CD8-positive, alpha-beta memory T cell (primary cell): ENCODE measurements at regions not wholly inside any gene's neighbourhood (a gene's known extent, or its start where the extent isn't known, plus 50 kb on each side); places are given as distances from the start of the nearest gene placed in this dataset.
A peak's percentile ranks its signal among the peaks of the same experiment; 100 is the strongest.
"Not testable (repeated sequence)": the region's sequence is repeated elsewhere in the genome, so short reads cannot be mapped to it uniquely, and the experiment has no call there.

Experiments used
- CTCF ChIA-PET: fragments of 350-600 bp; sonication (Branson Sonifier 250); formaldehyde crosslinking; loops from one replicate; lab custom pipeline; 2021; ENCODE audit warnings: antibody characterized with exemption; lab: Charles Lee
- POLR2A ChIA-PET: fragments of 350-600 bp; sonication (Branson Sonifier 250); formaldehyde crosslinking; loops from one replicate; lab custom pipeline; 2021; ENCODE audit warnings: antibody characterized with exemption; lab: Charles Lee
- DNase-seq, 5 donors: peaks; one replicate each; pipeline versions ENCODE4 v3.0.0 to v3.0.0-alpha.2; 2020 to 2022; ENCODE audit warnings: mixed read lengths in 1 of 5
- H3K27ac ChIP-seq: one replicate; pipeline ENCODE4 v1.7.0; 2013; ENCODE audit warnings: low read depth, mild to moderate bottlenecking, low read length, moderate library complexity
- H3K27me3 ChIP-seq: 2 replicates; pipeline ENCODE4 v1.7.0; 2013; ENCODE audit warnings: low read length, mild to moderate bottlenecking; ENCODE audit not compliant: insufficient read depth, poor library complexity, severe bottlenecking
- H3K36me3 ChIP-seq: 2 replicates; pipeline ENCODE4 v1.7.0; 2013; ENCODE audit warnings: mild to moderate bottlenecking, low read length, moderate library complexity; ENCODE audit not compliant: insufficient read depth
- H3K4me1 ChIP-seq: 2 replicates; pipeline ENCODE4 v1.7.0; 2013; ENCODE audit warnings: mild to moderate bottlenecking, low read length, moderate library complexity; ENCODE audit not compliant: insufficient read depth
- H3K4me3 ChIP-seq: 2 replicates; pipeline ENCODE4 v1.7.0; 2013; ENCODE audit warnings: mild to moderate bottlenecking, low read length
- H3K9me3 ChIP-seq: 2 replicates; pipeline ENCODE4 v1.7.0; 2013; ENCODE audit warnings: mild to moderate bottlenecking, low read length
- H3K27ac Mint-ChIP-seq, 8 donors: one replicate each; pipeline ENCODE4 v1.8.0; 2020 to 2021; ENCODE audit warnings: mixed read lengths in 8 of 8, mild to moderate bottlenecking in 6 of 8, inconsistent platforms in 3 of 8, moderate library complexity in 3 of 8
- H3K27me3 Mint-ChIP-seq, 2 donors: one replicate each; pipeline ENCODE4 v1.8.0; 2020 to 2021; ENCODE audit warnings: mixed read lengths in 2 of 2, mild to moderate bottlenecking in 1 of 2, moderate library complexity in 1 of 2
- H3K36me3 Mint-ChIP-seq, 3 donors: one replicate each; pipeline ENCODE4 v1.8.0; 2020 to 2021; ENCODE audit warnings: mixed read lengths in 3 of 3, inconsistent platforms in 1 of 3, mild to moderate bottlenecking in 1 of 3
- H3K4me1 Mint-ChIP-seq, 3 donors: one replicate each; pipeline ENCODE4 v1.8.0; 2020 to 2021; ENCODE audit warnings: mixed read lengths in 3 of 3, inconsistent platforms in 1 of 3, mild to moderate bottlenecking in 1 of 3
- H3K4me3 Mint-ChIP-seq, 7 donors: one replicate each; pipeline ENCODE4 v1.8.0; 2020 to 2021; ENCODE audit warnings: mixed read lengths in 7 of 7, mild to moderate bottlenecking in 6 of 7, moderate library complexity in 4 of 7, inconsistent platforms in 2 of 7
- H3K9me3 Mint-ChIP-seq, 5 donors: one replicate each; pipeline ENCODE4 v1.8.0; 2020 to 2022; ENCODE audit warnings: mixed read lengths in 5 of 5, mild to moderate bottlenecking in 3 of 5, moderate library complexity in 2 of 5, inconsistent platforms in 1 of 5

DNA sequence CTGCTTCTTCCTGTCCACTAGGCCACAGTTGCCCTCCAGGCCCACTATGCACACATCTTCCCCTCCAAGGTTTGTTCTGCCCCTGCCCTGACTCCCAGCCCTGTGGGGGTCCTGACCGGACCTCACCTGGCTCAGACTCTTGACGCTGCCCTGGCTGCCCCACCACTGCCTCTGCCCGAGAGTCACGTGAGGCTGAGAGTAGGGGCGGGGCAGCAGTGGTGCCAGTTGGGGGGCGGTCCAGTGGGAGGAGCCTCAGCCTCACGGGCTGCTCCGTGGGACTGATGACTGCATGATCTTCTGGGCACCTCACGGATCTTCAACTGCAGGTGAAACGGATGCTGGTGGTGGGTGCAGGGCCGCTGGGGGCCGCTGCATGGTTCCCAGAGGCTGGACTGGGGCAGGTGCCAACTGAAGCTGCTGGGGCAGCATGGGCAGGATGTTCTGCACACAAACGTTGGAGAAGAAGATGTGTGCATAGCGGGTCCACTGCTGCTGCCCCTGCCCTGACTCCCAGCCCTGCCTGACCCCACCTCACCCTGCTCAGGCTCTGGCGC, 77.6 kb downstream of the HHIPL2 start:
- H3K4me3 Mint-ChIP-seq, CTCF ChIA-PET, POLR2A ChIA-PET: not testable (repeated sequence)

DNA sequence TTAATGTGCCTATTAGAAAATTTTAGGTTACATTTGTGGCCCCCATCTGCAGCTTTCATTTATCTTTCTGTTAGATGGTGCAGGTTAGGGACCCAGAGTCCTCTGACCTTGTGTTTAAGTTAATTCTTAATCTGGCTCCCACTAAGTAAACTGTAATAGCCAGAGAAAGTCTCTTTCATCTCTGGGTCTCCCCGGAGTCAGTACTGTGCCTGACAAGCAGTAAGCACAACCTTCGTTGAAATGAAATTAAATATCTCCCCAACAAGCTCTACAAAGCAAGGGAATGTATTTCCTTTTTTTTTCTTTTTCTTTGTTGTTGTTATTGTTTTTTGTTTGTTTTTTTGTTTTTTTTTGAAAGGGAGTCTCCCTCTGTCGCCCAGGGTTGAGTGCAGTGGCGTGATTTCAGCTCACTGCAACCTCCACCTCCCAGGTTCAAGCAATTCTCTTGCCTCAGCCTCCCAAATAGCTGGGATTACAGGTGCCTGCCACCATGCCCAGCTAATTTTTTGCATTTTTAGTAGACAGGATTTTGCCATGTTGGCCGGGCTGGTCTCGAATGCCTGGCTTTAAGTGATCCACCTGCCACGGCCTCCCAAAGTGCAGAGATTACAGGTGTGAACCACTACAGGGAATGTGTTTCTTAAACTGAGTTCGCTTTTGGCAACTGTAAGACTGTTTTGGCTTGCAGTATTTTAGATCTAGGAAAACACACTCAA, 81.6 kb downstream of the HHIPL2 start:
- Histone ChIP-seq H3K4me1 (peaks cover 8% of the 10 kb centered on the region), H3K4me3 (no peak overlapping the region), H3K27ac (no peak overlapping the region), H3K9me3 (no peaks in the 10 kb centered on the region), H3K27me3 (no peaks in the 10 kb centered on the region), H3K36me3 (no peaks in the 10 kb centered on the region)
- Mint-ChIP-seq H3K27ac (peak overlapping the region in 1 of 8 donors; percentile 41), H3K4me3 (peak overlapping the region in 3 of 7 donors; percentile 13 to 36 (median 34)), H3K4me1 (peaks cover 9 to 22% (median 15%) of the 10 kb centered on the region in 3 donors), H3K27me3 (peaks cover 0 to 5% of the 10 kb centered on the region in 2 donors), H3K36me3 (peaks cover 0 to 1% (median 0%) of the 10 kb centered on the region in 3 donors), H3K9me3 (no peaks in the 10 kb centered on the region)
- POLR2A ChIA-PET = interaction anchor here (1.0 kb wide), 1 partner anchor 247 kb away, joined by 3 read pairs; no protein-coding TSS in a partner anchor
- DNase-seq = no peak
- CTCF ChIA-PET = interaction anchor here (1.0 to 4.1 kb wide), 8 partner anchors 8 to 667 kb away, joined by 3 to 42 read pairs (median 5); no protein-coding TSS in a partner anchor

More for the DNA sequence above, 77.6 kb downstream of the HHIPL2 start:
- H3K9me3 Mint-ChIP-seq, H3K36me3 ChIP-seq, H3K27ac Mint-ChIP-seq, H3K27me3 Mint-ChIP-seq, H3K27me3 ChIP-seq, H3K4me1 Mint-ChIP-seq, H3K9me3 ChIP-seq, H3K4me3 ChIP-seq, H3K27ac ChIP-seq, H3K36me3 Mint-ChIP-seq, H3K4me1 ChIP-seq, DNase-seq: not testable (repeated sequence)

DNA sequence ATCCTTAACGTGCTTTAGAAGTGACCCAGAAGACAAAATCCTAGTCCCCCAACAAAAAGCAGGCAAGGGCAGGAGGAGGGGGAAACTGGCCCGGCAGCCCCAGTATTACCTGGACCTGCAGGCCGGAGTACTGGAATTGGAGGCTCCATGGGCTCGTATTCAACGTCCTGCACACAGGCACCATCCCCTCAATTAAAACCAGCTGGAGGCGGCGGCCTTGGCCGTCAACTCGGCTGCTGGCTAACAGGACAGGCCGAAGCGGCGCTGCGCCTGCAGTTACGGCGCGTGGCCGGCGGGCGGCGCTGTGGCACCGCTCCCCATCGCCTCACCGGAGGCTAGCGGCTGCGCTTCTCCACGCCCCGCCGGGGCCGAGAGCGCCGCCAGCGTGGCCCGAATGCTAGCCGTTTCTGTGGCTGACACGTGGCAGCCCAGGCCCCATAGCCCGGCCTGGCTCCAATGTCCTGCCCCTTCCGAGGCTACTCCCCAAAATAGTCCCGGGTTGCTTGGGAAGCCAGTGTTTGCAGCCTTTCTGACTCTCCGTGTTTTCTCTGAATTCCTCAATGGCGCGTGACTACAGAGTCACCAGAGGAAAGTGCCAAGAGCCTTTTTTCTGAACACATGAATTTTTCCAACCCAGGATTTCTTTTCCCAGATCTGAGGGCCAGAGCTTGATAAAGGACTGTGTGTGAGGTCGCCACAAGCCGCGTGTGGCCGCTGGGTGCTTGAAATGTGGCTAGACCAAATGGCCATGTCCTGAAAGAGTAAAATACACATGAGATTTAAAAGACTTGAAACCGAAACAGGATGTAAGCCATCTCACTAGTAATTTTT, 82.5 kb downstream of the HHIPL2 start:
- POLR2A ChIA-PET = interaction anchor here (1.0 to 1.1 kb wide), 2 partner anchors 169 to 248 kb away, joined by 3 to 7 read pairs; no protein-coding TSS in a partner anchor
- H3K9me3 ChIP-seq = no peaks in the 10 kb centered on the region
- peaks cover 8% of the 10 kb centered on the region for H3K4me1 ChIP-seq
- peak; percentile 59 to 81 (median 73) for DNase-seq
- peak overlapping the region; percentile 58 for H3K4me3 ChIP-seq
- Mint-ChIP-seq H3K36me3 (peaks cover 0 to 1% (median 0%) of the 10 kb centered on the region in 3 donors), H3K9me3 (no peaks in the 10 kb centered on the region), H3K4me1 (peaks cover 9 to 22% (median 15%) of the 10 kb centered on the region in 3 donors), H3K27me3 (peaks cover 1 to 5% of the 10 kb centered on the region in 2 donors), H3K27ac (peak overlapping the region; percentile 69 to 94 (median 92)), H3K4me3 (peak overlapping the region; percentile 81 to 91 (median 83))
- H3K27me3 ChIP-seq = no peaks in the 10 kb centered on the region
- peak overlapping the region; percentile 60 for H3K27ac ChIP-seq
- H3K36me3 ChIP-seq = no peaks in the 10 kb centered on the region
- CTCF ChIA-PET = interaction anchor here (0.8 to 4.1 kb wide), 21 partner anchors 8 to 668 kb away, joined by 3 to 42 read pairs (median 4); partner anchors contain the start of genes FAM177B, HHIPL2 and TAF1A

DNA sequence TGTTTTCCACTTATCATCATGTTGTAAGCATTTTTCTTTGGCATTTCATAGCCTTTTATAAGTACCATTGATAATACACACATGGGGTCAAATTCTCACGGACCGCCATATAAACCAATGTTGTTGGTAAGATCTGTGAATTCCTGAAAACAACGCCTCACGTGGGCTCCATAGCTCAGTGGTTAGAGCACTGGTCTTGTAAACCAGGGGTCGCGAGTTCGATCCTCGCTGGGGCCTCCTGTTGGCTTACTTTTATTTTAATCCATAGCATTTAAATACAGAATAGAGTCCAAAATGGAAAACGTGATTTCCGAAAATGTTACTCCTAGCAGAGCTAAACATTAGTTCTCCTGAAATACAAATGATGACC, 83.1 kb downstream of the HHIPL2 start:
- no peaks in the 10 kb centered on the region for H3K9me3 ChIP-seq
- POLR2A ChIA-PET = interaction anchor here (1.1 kb wide), 1 partner anchor 169 kb away, joined by 7 read pairs; no protein-coding TSS in a partner anchor
- H3K27me3 ChIP-seq = no peaks in the 10 kb centered on the region
- CTCF ChIA-PET = interaction anchor here (0.8 to 4.1 kb wide), 18 partner anchors 9 to 669 kb away, joined by 3 to 42 read pairs (median 4); partner anchors contain the start of genes FAM177B, HHIPL2 and TAF1A
- DNase-seq = peak; percentile 40 to 78 (median 53)
- H3K4me1 Mint-ChIP-seq = peaks cover 9 to 22% (median 15%) of the 10 kb centered on the region in 3 donors
- H3K27ac ChIP-seq = peak overlapping the region; percentile 60
- H3K4me3 Mint-ChIP-seq = peak overlapping the region; percentile 80 to 91 (median 83)
- peaks cover 3 to 5% of the 10 kb centered on the region in 2 donors for H3K27me3 Mint-ChIP-seq
- H3K36me3 ChIP-seq = no peaks in the 10 kb centered on the region
- H3K4me1 ChIP-seq = peaks cover 8% of the 10 kb centered on the region
- H3K9me3 Mint-ChIP-seq = peaks cover 0 to under 1% (median 0%) of the 10 kb centered on the region in 5 donors
- peaks cover 0 to 1% (median 0%) of the 10 kb centered on the region in 3 donors for H3K36me3 Mint-ChIP-seq
- peak overlapping the region; percentile 58 for H3K4me3 ChIP-seq
- H3K27ac Mint-ChIP-seq = peak overlapping the region; percentile 26 to 93 (median 86)

DNA sequence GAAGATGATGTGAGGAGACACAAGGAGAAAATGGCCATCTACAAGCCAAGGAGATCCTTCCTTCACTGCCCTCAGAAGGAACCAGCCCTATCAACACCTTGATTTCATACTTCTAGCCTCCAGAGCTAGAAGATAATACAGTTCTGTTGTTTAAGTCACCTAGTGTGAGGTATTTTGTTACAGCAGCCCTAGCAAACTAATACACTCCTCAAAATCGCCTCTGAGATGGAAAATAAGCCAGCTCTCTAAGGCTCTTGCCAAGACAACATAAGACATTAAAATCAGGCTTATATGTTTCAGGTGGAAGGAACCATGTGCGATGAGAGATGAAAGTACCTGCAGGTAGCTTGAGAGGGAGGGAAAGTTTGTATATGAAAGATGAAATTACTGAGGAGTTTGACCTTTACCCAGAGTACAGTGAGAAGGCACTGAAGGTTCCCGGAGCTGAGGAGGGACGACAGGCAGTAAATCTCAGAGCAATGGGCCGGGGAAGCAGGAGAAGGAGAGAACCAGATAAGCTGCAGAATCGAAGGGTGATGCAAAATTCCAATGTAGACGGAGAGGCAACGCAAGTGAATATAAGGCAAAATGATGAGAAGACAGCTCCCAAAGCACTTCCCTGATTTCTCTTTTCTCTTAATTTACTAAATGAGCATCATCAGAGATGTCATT, 84.7 kb downstream of the HHIPL2 start:
- H3K9me3 ChIP-seq = no peaks in the 10 kb centered on the region
- H3K36me3 ChIP-seq = no peaks in the 10 kb centered on the region
- CTCF ChIA-PET = interaction anchor here (0.9 to 4.1 kb wide), 5 partner anchors 8 to 661 kb away, joined by 3 to 42 read pairs (median 7); no protein-coding TSS in a partner anchor
- H3K4me3 ChIP-seq = no peak overlapping the region
- POLR2A ChIA-PET = no interaction called here
- DNase-seq = no peak
- Mint-ChIP-seq H3K27me3 (peaks cover 3 to 7% of the 10 kb centered on the region in 2 donors), H3K4me3 (peak overlapping the region in 2 of 7 donors; percentile 44 to 74), H3K9me3 (peaks cover 0 to 6% (median 5%) of the 10 kb centered on the region in 5 donors), H3K4me1 (peaks cover 9 to 22% (median 15%) of the 10 kb centered on the region in 3 donors), H3K36me3 (peaks cover 0 to 7% (median 1%) of the 10 kb centered on the region in 3 donors), H3K27ac (peak overlapping the region in 3 of 8 donors; percentile 5 to 93 (median 49))
- no peak overlapping the region for H3K27ac ChIP-seq
- H3K4me1 ChIP-seq = peaks cover 8% of the 10 kb centered on the region
- H3K27me3 ChIP-seq = no peaks in the 10 kb centered on the region

DNA sequence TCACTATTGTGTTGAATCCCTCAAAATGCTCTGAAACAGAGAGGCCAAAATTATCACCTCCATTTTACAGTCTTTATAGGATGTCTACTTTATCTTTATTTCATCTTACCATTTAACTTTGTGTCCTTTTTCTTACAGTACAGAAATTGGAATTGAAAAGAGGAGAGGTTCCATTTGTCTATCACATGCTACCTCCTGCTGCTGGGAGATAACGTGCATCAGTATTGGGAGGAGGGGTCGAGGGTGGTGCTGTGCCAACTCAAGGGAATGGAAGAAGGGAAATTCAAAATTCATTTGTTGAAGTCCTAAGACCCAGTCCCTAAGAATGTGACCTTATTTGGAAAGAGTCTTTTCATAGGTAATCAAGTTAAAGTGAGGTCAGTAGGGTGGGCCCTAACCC, 85.3 kb downstream of the HHIPL2 start:
- POLR2A ChIA-PET = no interaction called here
- Histone ChIP-seq H3K9me3 (peaks cover 4% of the 10 kb centered on the region), H3K27me3 (no peaks in the 10 kb centered on the region), H3K4me3 (no peak overlapping the region), H3K27ac (no peak overlapping the region), H3K4me1 (peaks cover 8% of the 10 kb centered on the region), H3K36me3 (no peaks in the 10 kb centered on the region)
- DNase-seq = no peak
- Mint-ChIP-seq H3K27me3 (peaks cover 3 to 7% of the 10 kb centered on the region in 2 donors), H3K36me3 (peaks cover 0 to 7% (median 1%) of the 10 kb centered on the region in 3 donors), H3K27ac (no peak overlapping the region), H3K9me3 (peaks cover 1 to 11% (median 8%) of the 10 kb centered on the region in 5 donors), H3K4me3 (no peak overlapping the region), H3K4me1 (peaks cover 9 to 22% (median 15%) of the 10 kb centered on the region in 3 donors)
- CTCF ChIA-PET = interaction anchor here (1.7 to 4.1 kb wide), 3 partner anchors 7 to 366 kb away, joined by 7 to 42 read pairs (median 15); no protein-coding TSS in a partner anchor

DNA sequence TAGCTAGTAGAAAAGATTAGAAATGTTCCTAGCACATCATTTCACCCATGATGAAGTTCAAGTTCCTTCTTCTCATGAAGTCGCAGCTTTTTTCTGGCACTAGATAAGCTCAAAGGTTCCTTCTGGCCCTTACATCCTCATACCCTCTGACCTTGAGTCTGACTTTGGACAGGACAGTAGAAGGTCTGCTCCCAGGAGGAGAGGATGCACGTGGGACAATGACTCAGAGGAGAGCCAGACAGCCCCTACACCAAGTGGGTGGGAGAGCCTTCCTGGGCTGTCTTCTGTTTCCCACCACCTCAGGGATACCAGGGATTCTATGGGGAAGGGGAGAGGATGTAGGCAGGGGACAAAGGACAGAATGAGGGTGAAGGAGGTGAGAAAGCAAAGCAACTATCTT, 86.0 kb downstream of the HHIPL2 start:
- Mint-ChIP-seq H3K9me3 (peaks cover 4 to 18% (median 13%) of the 10 kb centered on the region in 5 donors), H3K27ac (no peak overlapping the region), H3K27me3 (peaks cover 3 to 7% of the 10 kb centered on the region in 2 donors), H3K36me3 (peaks cover 0 to 14% (median 1%) of the 10 kb centered on the region in 3 donors), H3K4me1 (peaks cover 9 to 22% (median 15%) of the 10 kb centered on the region in 3 donors), H3K4me3 (peak overlapping the region in 1 of 7 donors; percentile 26)
- Histone ChIP-seq H3K4me3 (no peak overlapping the region), H3K27me3 (no peaks in the 10 kb centered on the region), H3K4me1 (peaks cover 8% of the 10 kb centered on the region), H3K27ac (no peak overlapping the region), H3K36me3 (no peaks in the 10 kb centered on the region), H3K9me3 (peaks cover 10% of the 10 kb centered on the region)
- ChIA-PET CTCF (interaction anchor here (2.8 kb wide), 1 partner anchor 172 kb away, joined by 15 read pairs; no protein-coding TSS in a partner anchor), POLR2A (no interaction called here)
- DNase-seq = no peak
